Stimulated activated CD4-positive, alpha-beta T cell treated with anti-CD3 and anti-CD28 coated beads, TNF-alpha, amount 100 ng/mL, for 48 hours (primary cell): ENCODE measurements at regions not wholly inside any gene's neighbourhood (a gene's known extent, or its start where the extent isn't known, plus 50 kb on each side); places are given as distances from the start of the nearest gene placed in this dataset.

Experiments
- DNase-seq, 3 donors: peaks; one replicate each; pipeline ENCODE4 v3.0.0-alpha.2; 2020; ENCODE audit warnings: low read depth in 3 of 3

- no peak for DNase-seq
Observed at GRCh38 chr4:186934244-186934643, 210.6 kb upstream of the FAT1 start.

GRCh38 chr4:186934841-186935443 is 211.3 kb upstream of the FAT1 start:
- no peak for DNase-seq

DNA sequence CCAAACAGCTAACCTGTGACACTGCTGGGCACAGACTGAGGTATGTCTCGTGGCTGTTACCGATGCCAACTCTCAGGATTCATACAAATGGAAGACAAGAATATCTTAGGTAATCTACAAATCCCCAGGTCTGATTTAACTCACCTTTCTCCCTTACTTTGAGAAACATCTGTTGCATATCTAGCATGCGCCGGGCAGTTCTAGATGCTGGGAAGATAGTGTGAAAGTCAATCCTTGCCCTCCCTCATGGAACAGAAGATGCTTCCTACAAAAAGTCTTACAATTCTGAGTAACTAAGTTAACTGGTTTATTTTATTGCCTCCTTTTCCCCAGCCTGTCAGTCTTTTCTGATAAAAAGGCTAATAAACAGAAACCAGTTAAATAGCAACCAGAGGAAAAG is 212.2 kb upstream of the FAT1 start:
- DNase-seq, result no peak

DNA sequence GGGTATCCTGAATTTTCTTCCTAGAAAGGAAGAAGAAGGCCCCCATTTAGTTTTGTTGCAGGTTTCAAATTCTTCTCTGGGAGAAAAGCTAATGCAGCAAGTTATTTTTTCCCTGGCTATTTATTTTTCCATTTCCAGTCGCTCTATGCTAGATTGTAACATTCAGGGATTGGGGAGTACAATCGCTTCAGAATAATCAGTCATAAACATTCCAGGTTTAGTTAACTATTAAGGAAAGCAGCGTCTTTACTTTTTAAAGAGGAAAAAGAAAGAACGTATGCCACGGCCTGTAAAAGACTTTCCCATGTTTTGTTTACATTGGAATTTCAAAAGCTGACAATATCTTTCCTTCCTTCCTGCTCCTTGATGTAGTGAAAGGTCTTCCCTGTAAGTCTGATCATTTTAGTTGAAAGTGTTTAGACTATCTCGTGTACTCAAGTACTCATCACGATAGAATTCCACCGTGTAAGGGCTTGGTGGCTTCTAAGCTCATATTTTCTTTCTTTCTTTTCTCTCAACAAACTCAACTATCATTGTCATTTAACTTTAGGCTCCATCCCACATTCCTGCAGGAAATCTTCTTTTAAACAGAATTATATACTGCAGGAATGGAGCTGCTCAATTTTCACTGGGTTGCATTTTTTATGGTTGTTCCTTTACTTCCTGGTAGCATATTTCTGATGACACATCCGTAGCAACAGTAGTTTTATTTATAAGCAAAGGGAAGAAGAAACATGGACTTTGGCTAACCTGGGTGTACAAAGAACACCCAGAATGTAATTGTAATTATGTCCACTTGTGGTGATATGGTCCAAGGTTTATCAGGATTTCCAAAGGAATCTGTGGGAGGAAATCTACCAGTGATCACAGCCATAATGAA is 213.1 kb upstream of the FAT1 start:
- no peak for DNase-seq

- no peak for DNase-seq
Observed at GRCh38 chr4:186939226-186939625, 215.6 kb upstream of the FAT1 start.

DNA sequence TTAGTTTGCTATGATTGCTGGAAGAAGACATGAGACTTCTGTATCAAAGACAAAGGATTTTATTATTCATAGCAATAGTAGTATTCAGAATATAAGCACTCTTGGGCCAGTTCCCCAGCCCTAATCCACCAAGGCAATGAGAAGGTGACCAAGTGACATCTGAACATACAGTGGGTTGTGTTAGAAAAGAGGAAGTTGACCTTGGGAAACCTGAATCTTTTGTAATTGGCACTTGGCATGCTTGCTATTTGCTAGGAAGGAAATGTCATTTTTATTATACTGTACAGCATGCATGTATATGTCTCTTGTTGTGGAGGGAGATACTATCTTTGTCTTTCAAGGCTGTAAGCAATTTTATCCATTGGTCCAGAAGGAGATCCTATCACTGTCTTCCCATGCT is 216.1 kb upstream of the FAT1 start:
- DNase-seq, result no peak

- no peak for DNase-seq
Observed at GRCh38 chr4:186940476-186940875, 216.8 kb upstream of the FAT1 start.

DNA sequence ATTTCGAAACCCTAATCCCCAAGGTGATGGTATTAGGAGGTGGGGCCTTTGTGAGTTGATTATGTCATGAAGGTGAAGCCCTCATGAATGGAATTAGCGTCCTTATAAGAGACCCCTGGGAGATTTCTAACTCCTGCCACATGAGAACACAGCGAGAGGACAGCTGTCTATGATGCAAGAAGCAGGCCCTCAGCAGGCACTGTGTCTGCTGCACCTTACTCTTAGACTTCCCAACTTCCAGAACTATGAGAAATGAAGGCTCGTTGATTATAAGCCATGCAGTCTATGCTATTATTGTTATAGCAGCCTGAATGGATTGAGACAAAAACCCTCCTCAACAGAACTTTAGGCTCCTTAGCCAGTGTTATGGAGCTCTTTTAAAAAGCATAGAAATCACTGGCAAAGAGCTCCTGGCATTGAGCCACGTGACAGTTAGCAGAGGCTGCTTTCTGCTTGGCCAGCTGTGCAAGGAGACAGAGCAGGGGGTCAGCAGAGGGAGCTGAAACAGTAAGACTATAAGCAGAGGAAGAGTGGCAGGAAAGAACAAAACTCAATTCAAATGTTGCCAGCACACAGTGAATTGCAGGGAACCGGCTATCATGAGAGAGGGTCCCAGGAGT is 219.2 kb upstream of the FAT1 start:
- no peak for DNase-seq

GRCh38 chr4:186943411-186943810 is 219.8 kb upstream of the FAT1 start:
- DNase-seq, result no peak

- no peak for DNase-seq
Observed at GRCh38 chr4:186946136-186946535, 222.5 kb upstream of the FAT1 start.

- no peak for DNase-seq
Observed at GRCh38 chr4:186946682-186947294, 223.1 kb upstream of the FAT1 start.

DNA sequence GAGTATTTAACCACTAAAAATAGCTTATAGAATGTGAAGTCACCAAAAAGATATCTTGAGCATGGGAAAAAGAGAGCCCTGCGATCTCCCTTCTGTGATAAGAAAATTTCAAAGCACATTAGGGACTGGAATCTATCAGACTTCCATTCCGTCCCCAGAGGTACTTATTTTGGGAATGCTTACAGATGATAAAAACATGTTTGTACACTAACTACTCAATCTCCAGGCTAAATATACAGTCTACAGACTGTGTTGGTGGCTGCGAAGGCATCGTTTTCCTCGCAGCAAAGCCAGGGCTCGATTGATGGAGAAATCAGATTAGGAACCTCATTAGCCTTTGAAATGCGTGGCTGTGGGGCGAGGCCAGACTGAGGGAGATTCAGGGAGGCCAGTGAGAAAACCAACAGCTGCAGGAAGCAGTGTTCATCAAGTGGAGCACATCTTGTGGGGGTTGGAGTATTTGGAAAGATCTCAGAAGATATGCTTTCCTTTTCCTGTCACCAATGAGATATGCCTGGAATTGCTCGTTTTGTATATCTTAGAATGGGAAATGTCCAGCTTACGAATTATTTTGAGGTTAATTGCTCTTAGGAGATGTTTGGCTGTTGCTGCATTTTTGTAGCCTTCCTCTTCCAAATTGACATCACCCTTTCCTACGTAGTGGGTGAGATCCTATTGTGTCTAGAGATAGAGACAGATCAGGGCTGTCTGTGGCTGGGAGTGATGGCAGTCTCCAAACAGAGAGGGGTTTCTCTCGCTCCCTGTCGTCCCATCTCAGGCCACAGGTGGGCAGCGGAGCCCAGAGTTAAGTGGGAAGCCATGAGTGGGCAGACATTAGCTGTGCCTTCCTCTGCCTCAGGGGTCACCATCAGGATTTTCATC is 224.9 kb upstream of the FAT1 start:
- DNase-seq, result no peak

DNA sequence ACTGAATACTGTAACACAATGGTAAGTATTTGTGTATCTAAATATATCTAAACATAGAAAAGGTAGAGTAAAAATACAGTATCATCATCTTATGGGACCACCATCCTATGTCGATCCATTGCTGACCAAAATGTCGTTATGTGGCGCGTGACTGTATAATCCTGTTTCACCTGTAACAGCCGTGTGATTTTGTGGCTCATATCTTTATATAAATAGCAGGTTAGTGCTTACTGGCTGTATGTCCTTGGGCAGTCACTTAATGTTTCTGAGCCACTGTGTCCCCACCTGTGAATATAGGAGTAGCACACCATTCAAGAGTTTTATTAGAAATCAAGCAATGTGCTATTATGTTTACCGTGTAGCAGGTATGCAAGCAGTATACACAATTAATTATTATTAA is 226.2 kb upstream of the FAT1 start:
- DNase-seq, result no peak

GRCh38 chr4:186952709-186953108 is 229.1 kb upstream of the FAT1 start:
- DNase-seq, result no peak

DNA sequence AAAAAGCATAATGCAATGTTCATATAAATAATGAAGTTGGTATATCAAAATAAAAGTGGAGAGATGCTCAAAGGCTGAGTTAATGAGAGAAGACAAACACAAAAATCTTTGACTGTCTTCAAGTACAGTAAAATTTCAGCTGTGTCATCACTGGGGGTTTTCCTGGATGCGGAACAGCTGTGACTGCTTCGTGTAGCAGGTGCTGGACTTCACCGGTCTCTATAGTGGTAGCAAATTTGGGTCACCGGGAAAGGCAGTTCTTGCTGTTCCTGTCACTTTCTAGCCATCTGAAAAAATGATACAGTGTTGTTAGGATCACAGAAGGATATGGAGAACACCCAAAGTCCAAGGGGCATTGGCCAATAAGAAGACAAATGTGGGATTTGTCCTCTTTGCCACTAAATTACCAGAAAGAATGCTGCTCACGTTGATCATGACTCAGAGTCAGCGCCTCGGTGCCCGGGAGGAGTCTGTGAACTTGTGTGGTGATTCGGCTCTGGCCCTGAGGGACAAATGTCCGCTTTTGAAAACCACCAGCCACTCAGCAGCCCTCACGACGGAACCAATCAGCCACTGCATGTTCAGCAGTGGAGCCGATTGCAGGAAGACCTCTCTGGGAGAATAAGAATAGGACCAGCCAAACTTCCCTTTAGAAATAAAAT is 230.1 kb upstream of the FAT1 start:
- DNase-seq, result no peak

- no peak for DNase-seq
Observed at GRCh38 chr4:186954509-186954908, 230.9 kb upstream of the FAT1 start.

DNA sequence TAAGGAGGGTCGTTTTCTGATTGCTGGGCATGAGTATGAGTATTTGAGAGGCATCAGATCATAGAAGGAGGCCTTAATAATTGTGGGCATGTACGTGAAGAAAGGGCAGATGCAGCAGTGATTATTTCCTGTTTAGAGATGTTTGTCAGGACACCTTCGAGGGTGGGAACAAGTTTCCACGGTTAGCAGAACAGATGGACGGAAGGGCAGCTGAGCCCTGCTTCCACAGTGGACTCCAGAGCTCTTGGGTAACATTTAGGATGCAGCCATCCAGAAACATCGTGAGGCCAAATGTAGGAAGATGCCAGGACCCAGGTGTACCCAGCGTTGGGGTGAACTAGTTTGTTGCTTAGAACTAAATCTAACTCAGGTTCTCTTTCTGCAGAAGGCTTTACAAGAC is 231.3 kb upstream of the FAT1 start:
- DNase-seq, result no peak

DNA sequence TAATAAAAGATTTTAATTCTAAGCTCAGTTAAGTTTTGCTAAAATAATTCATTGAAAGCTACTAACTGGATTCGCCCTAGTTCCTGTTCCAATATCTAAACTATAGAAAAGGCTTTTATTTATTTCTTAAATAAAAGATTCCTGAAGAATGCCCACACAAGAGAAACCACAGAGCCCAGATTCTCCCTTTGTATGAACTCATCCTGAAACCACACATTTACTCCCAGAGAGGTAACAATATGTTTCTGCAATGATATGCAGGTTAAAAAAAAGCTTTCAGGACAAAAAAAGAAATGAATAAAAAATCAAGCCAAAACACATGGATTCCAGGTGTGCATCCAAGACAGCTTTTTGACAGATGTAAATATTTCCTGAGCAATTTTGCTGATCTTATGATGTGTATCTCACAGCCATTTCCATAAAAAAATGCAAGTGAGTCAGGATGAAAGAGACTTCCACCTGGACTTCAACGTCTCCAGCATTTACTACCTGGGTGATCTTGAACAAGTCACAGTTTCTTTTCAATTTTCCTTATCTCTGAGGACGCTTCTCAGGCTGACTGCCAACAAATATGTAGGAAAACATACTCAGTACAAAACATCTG is 234.4 kb upstream of the FAT1 start:
- no peak for DNase-seq

- DNase-seq, result no peak
Observed at GRCh38 chr4:186958726-186959350, 235.2 kb upstream of the FAT1 start.
